Activated T-cell treated with anti-CD3 and anti-CD28 coated beads, Interleukin-2, amount 50 U/mL, for 48 hours (primary cell): ENCODE measurements at regions not wholly inside any gene's neighbourhood (a gene's known extent, or its start where the extent isn't known, plus 50 kb on each side); places are given as distances from the start of the nearest gene placed in this dataset.

ENCODE experiments used
- DNase-seq, 2 experiments: peaks; one replicate each; pipeline ENCODE4 v3.0.0-alpha.2; 2020

GRCh38 chrX:134173541-134174272 is 63.3 kb upstream of the CCDC160 start:
- peak; percentile 35 to 36 for DNase-seq

GRCh38 chrX:134174273-134174660 is 62.7 kb upstream of the CCDC160 start:
- DNase-seq, result no peak

GRCh38 chrX:134174859-134175258 is 62.1 kb upstream of the CCDC160 start:
- no peak for DNase-seq

- no peak for DNase-seq
Measured at GRCh38 chrX:134177527-134177926, 59.5 kb upstream of the CCDC160 start.

GRCh38 chrX:134180601-134181274 is 56.2 kb upstream of the CCDC160 start:
- no peak for DNase-seq

- DNase-seq, result no peak
Measured at GRCh38 chrX:134181275-134181660, 55.7 kb upstream of the CCDC160 start.

- DNase-seq, result no peak
Measured at GRCh38 chrX:134183665-134184064, 53.3 kb upstream of the CCDC160 start.

- DNase-seq, result no peak
Measured at GRCh38 chrX:134184936-134185335, 52.0 kb upstream of the CCDC160 start.

- DNase-seq, result peak; percentile 55 to 66
Measured at GRCh38 chrX:134186362-134187121, 50.4 kb upstream of the CCDC160 start.
